ENCODE measurements at regions not wholly inside any gene's neighbourhood (a gene's known extent, or its start where the extent isn't known, plus 50 kb on each side); places are given as distances from the start of the nearest gene placed in this dataset.

DNA sequence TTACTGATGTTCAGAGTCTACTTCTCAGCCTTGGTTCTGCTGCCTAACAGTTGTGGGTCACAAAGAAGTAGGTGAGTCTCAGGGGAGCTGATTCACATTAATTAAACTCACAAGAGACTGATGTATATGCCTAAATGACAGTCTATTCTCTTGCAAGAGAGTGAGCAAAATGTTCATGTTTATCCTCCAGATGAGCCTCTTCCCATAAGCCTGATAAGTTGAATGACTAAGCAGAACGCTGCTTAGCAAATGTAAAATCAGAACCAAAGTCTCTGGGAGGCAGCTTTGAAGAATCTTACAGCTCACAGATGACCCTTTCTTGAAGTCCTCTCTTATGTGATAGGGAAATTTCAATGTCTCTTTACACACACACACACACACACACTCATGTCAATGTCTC lies 1092.2 kb downstream of the TYW1 start:
- H3K4me3 ChIP-seq (ENCODE audit: extremely low read depth in 1 of 4, insufficient read depth in 2 of 4, low read depth in 3 of 4, low read length in 4 of 4): no peak overlapping the region
- H4K5ac ChIP-seq (ENCODE audit: insufficient read length, low read depth, low read length): no peak overlapping the region
- H2AFZ ChIP-seq (ENCODE audit: low read length): no peak overlapping the region
- H3K4me2 ChIP-seq (ENCODE audit: insufficient read depth in 1 of 2, low read depth in 2 of 2, low read length in 2 of 2): no peak overlapping the region
- no peak overlapping the region for H2BK20ac ChIP-seq (ENCODE audit: low read length)
- no peak overlapping the region for H3K56ac ChIP-seq (replicated peaks; ENCODE audit: insufficient read length, low read depth, low read length)
- no peak overlapping the region for H2BK12ac ChIP-seq (ENCODE audit: low read depth, low read length)
- POLR2A ChIA-PET (ENCODE audit: partially characterized antibody): no interaction called here
- CTCF ChIA-PET (ENCODE audit: partially characterized antibody): interaction anchor here (1.0 kb wide), 1 partner anchor 8 kb away, joined by 3 read pairs; no protein-coding TSS in a partner anchor
- no peak overlapping the region for H2BK15ac ChIP-seq (ENCODE audit: low read length)
- no peak overlapping the region for H4K8ac ChIP-seq (ENCODE audit: extremely low read depth, insufficient read depth, low read length)
- no peak overlapping the region for H3K27ac ChIP-seq (ENCODE audit: low read depth, low read length)
- no peaks in the 10 kb centered on the region for H4K20me1 ChIP-seq (replicated peaks in 1 of 2; ENCODE audit: control insufficient read depth in 1 of 2, insufficient read depth in 2 of 2, low read length in 2 of 2)
- 72% methylated on average over 1 of the region's 1 CpG; no CpG with 5 or more reads in 1 of the 2 experiments for WGBS, 2 experiments (ENCODE audit: extremely low coverage in 1 of 2, insufficient coverage in 1 of 2, insufficient read length in 1 of 2, insufficient replicate concordance in 2 of 2, low coverage in 1 of 2, low lambda C conversion rate in 2 of 2, missing lambda C conversion rate in 1 of 2)
- no peak overlapping the region for H4K91ac ChIP-seq (replicated peaks; ENCODE audit: insufficient read length, low read length)
- H3K4ac ChIP-seq (replicated peaks; ENCODE audit: insufficient read length, low read depth, low read length): no peak overlapping the region
- H3K27me3 ChIP-seq (replicated peaks in 1 of 4; ENCODE audit: control insufficient read depth in 3 of 4, extremely low read depth in 1 of 4, insufficient read depth in 3 of 4, low read length in 3 of 4): no peaks in the 10 kb centered on the region
- no peak overlapping the region for H3K9ac ChIP-seq (replicated peaks in 1 of 4; ENCODE audit: extremely low read depth in 1 of 4, low read depth in 3 of 4, low read length in 3 of 4)
- no peak for FAIRE-seq
- DNase-seq (ENCODE audit: low read depth in 1 of 2, low spot score in 2 of 2): no peak
- TF ChIP-seq SIN3A (conservative IDR thresholded peaks at IDR 0.05 in 1 of 2, IDR thresholded peaks at IDR 0.05 in 1 of 2; ENCODE audit: low read depth in 1 of 2, low read length in 2 of 2) (no peak), CHD1 (IDR thresholded peaks at IDR 0.05; ENCODE audit: low read depth, low read length) (no peak), CEBPB (IDR thresholded peaks at IDR 0.05; ENCODE audit: low read depth, low read length) (no peak), JUN (IDR thresholded peaks at IDR 0.05; ENCODE audit: low read depth, low read length) (no peak), TBP (IDR thresholded peaks at IDR 0.05; ENCODE audit: low read depth, low read length) (no peak), RBBP5 (IDR thresholded peaks at IDR 0.05; ENCODE audit: borderline replicate concordance, low read depth, low read length) (no peak), SRF (IDR thresholded peaks at IDR 0.05; ENCODE audit: low read depth, low read length) (no peak)
- TF ChIP-seq, protein P1, sequence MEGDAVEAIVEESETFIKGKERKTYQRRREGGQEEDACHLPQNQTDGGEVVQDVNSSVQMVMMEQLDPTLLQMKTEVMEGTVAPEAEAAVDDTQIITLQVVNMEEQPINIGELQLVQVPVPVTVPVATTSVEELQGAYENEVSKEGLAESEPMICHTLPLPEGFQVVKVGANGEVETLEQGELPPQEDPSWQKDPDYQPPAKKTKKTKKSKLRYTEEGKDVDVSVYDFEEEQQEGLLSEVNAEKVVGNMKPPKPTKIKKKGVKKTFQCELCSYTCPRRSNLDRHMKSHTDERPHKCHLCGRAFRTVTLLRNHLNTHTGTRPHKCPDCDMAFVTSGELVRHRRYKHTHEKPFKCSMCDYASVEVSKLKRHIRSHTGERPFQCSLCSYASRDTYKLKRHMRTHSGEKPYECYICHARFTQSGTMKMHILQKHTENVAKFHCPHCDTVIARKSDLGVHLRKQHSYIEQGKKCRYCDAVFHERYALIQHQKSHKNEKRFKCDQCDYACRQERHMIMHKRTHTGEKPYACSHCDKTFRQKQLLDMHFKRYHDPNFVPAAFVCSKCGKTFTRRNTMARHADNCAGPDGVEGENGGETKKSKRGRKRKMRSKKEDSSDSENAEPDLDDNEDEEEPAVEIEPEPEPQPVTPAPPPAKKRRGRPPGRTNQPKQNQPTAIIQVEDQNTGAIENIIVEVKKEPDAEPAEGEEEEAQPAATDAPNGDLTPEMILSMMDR (IDR thresholded peaks at IDR 0.05; ENCODE audit: control extremely low read depth in 1 of 3, insufficient read depth in 1 of 3, low read depth in 1 of 3, low read length in 3 of 3): no peak
- H3K18ac ChIP-seq (ENCODE audit: extremely low read depth, low read length): no peak overlapping the region
- H3K9me3 ChIP-seq (ENCODE audit: insufficient read depth in 2 of 2, low read depth in 1 of 2, low read length in 1 of 2): peaks cover 3 to 11% of the 10 kb centered on the region in 2 experiments
- H3K4me1 ChIP-seq (replicated peaks in 1 of 4; ENCODE audit: control insufficient read depth in 3 of 4, insufficient read depth in 4 of 4, low read length in 3 of 4): no peaks in the 10 kb centered on the region
- H2BK5ac ChIP-seq (ENCODE audit: low read depth, low read length): no peak overlapping the region
- no peaks in the 10 kb centered on the region for H3K23me2 ChIP-seq (ENCODE audit: low read depth, low read length)
- no peak overlapping the region for H3K14ac ChIP-seq (ENCODE audit: insufficient read length)
- no peaks in the 10 kb centered on the region for H3K36me3 ChIP-seq (ENCODE audit: control insufficient read depth in 2 of 4, insufficient read depth in 4 of 4, low read length in 3 of 4)
- no peak overlapping the region for H2BK120ac ChIP-seq (replicated peaks; ENCODE audit: low read depth, low read length)
- H3K23ac ChIP-seq (ENCODE audit: insufficient read length): no peak overlapping the region
- H3K79me2 ChIP-seq (ENCODE audit: control insufficient read depth in 1 of 2, insufficient read depth in 2 of 2, low read length in 2 of 2): no peaks in the 10 kb centered on the region
- H3K79me1 ChIP-seq (ENCODE audit: low read depth, low read length): no peaks in the 10 kb centered on the region
- H2AK5ac ChIP-seq (ENCODE audit: low read depth, low read length): no peak overlapping the region

Data from H1 (cell line).